Panc1 (cell line): ENCODE measurements at regions not wholly inside any gene's neighbourhood (a gene's known extent, or its start where the extent isn't known, plus 50 kb on each side); places are given as distances from the start of the nearest gene placed in this dataset.

Source experiments
- ATAC-seq: fragments of 200-7000 bp; cut with Tn5 transposase; 2 replicates; pipeline ENCODE4 v1.9.1; 2020; ENCODE audit warnings: mild to moderate bottlenecking, moderate library complexity
- BruUV-seq: library from RNA; stranded (reverse); fragments of 400-500 nt; replicated peaks from 2 replicates; lab custom pipeline; 2021; lab: Mats Ljungman, UMichigan
- CTCF ChIA-PET: fragments of 300-600 bp; sonication (Branson Sonifier 250); formaldehyde crosslinking; loops from one replicate; lab custom pipeline; 2022; ENCODE audit warnings: antibody characterized with exemption; lab: Charles Lee
- POLR2A ChIA-PET: fragments of 300-600 bp; sonication (Branson Sonifier 250); formaldehyde crosslinking; loops from one replicate; lab custom pipeline; 2022; ENCODE audit warnings: antibody characterized with exemption; lab: Charles Lee
- DNase-seq: peaks from one replicate; pipeline ENCODE4 v3.0.0-alpha.2; 2010; ENCODE audit warnings: low read depth, low spot score
- H3K27ac ChIP-seq: 2 replicates; pipeline ENCODE4 v1.5.1; 2011; ENCODE audit warnings: mild to moderate bottlenecking, low read length, inconsistent platforms
- H3K27me3 ChIP-seq: fragments of 200-500 bp; sonication (Bioruptor generic); 2 replicates; pipeline ENCODE4 v1.6.0; 2014; ENCODE audit warnings: low read length, inconsistent platforms; ENCODE audit not compliant: control insufficient read depth, insufficient read depth
- H3K36me3 ChIP-seq: fragments of 200-500 bp; sonication (Bioruptor generic); 2 replicates; pipeline ENCODE4 v1.5.1; 2014; ENCODE audit warnings: inconsistent platforms, mild to moderate bottlenecking, low read length, moderate library complexity; ENCODE audit not compliant: control insufficient read depth, insufficient read depth
- H3K4me1 ChIP-seq: 2 replicates; pipeline ENCODE4 v1.5.1; 2011; ENCODE audit warnings: inconsistent platforms, mild to moderate bottlenecking, low read length, moderate library complexity; ENCODE audit not compliant: control insufficient read depth, insufficient read depth
- H3K4me3 ChIP-seq, 2 experiments: 2 replicates each; pipeline ENCODE4 v1.5.1; 2011 to 2012; ENCODE audit warnings: low read depth in 2 of 2, low read length in 2 of 2, mild to moderate bottlenecking in 2 of 2, inconsistent platforms in 1 of 2, moderate library complexity in 1 of 2
- H3K9me3 ChIP-seq: fragments of 200-500 bp; sonication (Bioruptor generic); 2 replicates; pipeline ENCODE4 v1.5.1; 2014; ENCODE audit warnings: low read depth, mild to moderate bottlenecking, inconsistent platforms, low read length, moderate library complexity; ENCODE audit not compliant: control insufficient read depth, insufficient read depth
- CTCF ChIP-seq: fragments of 450-650 bp; IDR thresholded peaks from 2 replicates; pipeline ENCODE4 v1.5.1; 2017; ENCODE audit warnings: mild to moderate bottlenecking
- POLR2AphosphoS5 ChIP-seq: IDR thresholded peaks from 2 replicates; pipeline ENCODE4 v1.6.1; 2012; ENCODE audit warnings: mild to moderate bottlenecking, low read depth, low read length, moderate library complexity
- REST ChIP-seq, 2 experiments: IDR thresholded peaks; 2 replicates each; pipeline ENCODE4 v1.6.1; 2011 to 2012; ENCODE audit warnings: low read depth in 2 of 2, control low read depth in 1 of 2, low read length in 1 of 2, mild to moderate bottlenecking in 1 of 2, moderate library complexity in 1 of 2; ENCODE audit not compliant: insufficient read depth in 1 of 2
- SIN3A ChIP-seq: IDR thresholded peaks from 2 replicates; pipeline ENCODE4 v1.6.1; 2012; ENCODE audit warnings: low read depth, mild to moderate bottlenecking, low read length, moderate library complexity, borderline replicate concordance; ENCODE audit not compliant: insufficient read depth
- TCF7L2 ChIP-seq: IDR thresholded peaks from 2 replicates; pipeline ENCODE4 v1.6.1; 2011; ENCODE audit warnings: mild to moderate bottlenecking, low read depth, low read length, inconsistent platforms
- in situ Hi-C: cut with HindIII; loops from 2 replicates; pipeline ENCODE4 v1.10.0; 2016; ENCODE audit warnings: low sequenced_read_pairs, low pct_unique_long_range_greater_than_20kb
- intact Hi-C: fragments of 100-400 bp; cut with micrococcal nuclease; formaldehyde crosslinking; loops from one replicate; pipeline ENCODE4 v1.10.0; 2022; ENCODE audit not compliant: unreplicated experiment

GRCh38 chr4:100707786-100708185 lies 190.0 kb upstream of the EMCN start:
- H3K4me1 ChIP-seq, result no peaks in the 10 kb centered on the region
- no peaks in the 10 kb centered on the region for H3K27me3 ChIP-seq
- in situ Hi-C loops, result no loop called here
- CTCF ChIA-PET, result no interaction called here
- TF ChIP-seq REST (IDR thresholded peaks at IDR 0.05; ENCODE audit: insufficient read depth in 1 of 2, low read depth in 2 of 2, low read length in 1 of 2) (no peak), SIN3A (no peak), TCF7L2 (no peak), CTCF (no peak), POLR2AphosphoS5 (no peak)
- BruUV-seq, result no TSS peak
- ATAC-seq (no peak), DNase-seq (no peak)
- no peaks in the 10 kb centered on the region for H3K36me3 ChIP-seq
- POLR2A ChIA-PET, result no interaction called here
- intact Hi-C loops, result no loop called here
- H3K27ac ChIP-seq, result no peak overlapping the region
- no peaks in the 10 kb centered on the region for H3K9me3 ChIP-seq
- no peak overlapping the region for H3K4me3 ChIP-seq

- ChIA-PET POLR2A (no interaction called here), CTCF (no interaction called here)
- intact Hi-C loops (no loop called here), in situ Hi-C loops (no loop called here)
- BruUV-seq, result no TSS peak
- Histone ChIP-seq H3K4me1 (no peaks in the 10 kb centered on the region), H3K9me3 (no peaks in the 10 kb centered on the region), H3K36me3 (no peaks in the 10 kb centered on the region; the same call in 1 of the 2 replicates), H3K27ac (no peak overlapping the region), H3K4me3 (no peak overlapping the region), H3K27me3 (no peaks in the 10 kb centered on the region)
- no peak for TF ChIP-seq SIN3A
- no peak for DNase-seq
- ATAC-seq, result no peak
Measured at GRCh38 chr4:100696531-100696930, 178.7 kb upstream of the EMCN start.

- Histone ChIP-seq H3K27me3 (no peaks in the 10 kb centered on the region), H3K4me1 (no peaks in the 10 kb centered on the region), H3K4me3 (no peak overlapping the region), H3K36me3 (no peaks in the 10 kb centered on the region; the same call in 1 of the 2 replicates), H3K9me3 (no peaks in the 10 kb centered on the region), H3K27ac (no peak overlapping the region)
- intact Hi-C loops (no loop called here), in situ Hi-C loops (no loop called here)
- BruUV-seq, result no TSS peak
- no peak for DNase-seq
- ChIA-PET POLR2A (no interaction called here), CTCF (no interaction called here)
- TF ChIP-seq REST (IDR thresholded peaks at IDR 0.05; ENCODE audit: insufficient read depth in 1 of 2, low read depth in 2 of 2, low read length in 1 of 2) (no peak), CTCF (no peak)
- ATAC-seq, result no peak
Measured at GRCh38 chr4:100695871-100696270, 178.0 kb upstream of the EMCN start.
